Renal cortical epithelial cell (primary cell): ENCODE measurements at regions not wholly inside any gene's neighbourhood (a gene's known extent, or its start where the extent isn't known, plus 50 kb on each side); places are given as distances from the start of the nearest gene placed in this dataset.
A peak's percentile ranks its signal among the peaks of the same experiment; 100 is the strongest.

Experiments
- DNase-seq: peaks from one replicate; pipeline ENCODE4 v3.0.0-alpha.2; 2011; ENCODE audit warnings: low read depth

- DNase-seq: no peak
These were observed 297.9 kb downstream of the RDH14 start for GRCh38 chr2:18262601-18263000.

GRCh38 chr2:18253686-18254197, 306.7 kb downstream of the RDH14 start:
- peak; percentile 4 for DNase-seq

GRCh38 chr2:18251486-18251885, 309.0 kb downstream of the RDH14 start:
- no peak for DNase-seq

- DNase-seq: no peak
These were observed 313.0 kb downstream of the RDH14 start for GRCh38 chr2:18247282-18248110.

- no peak for DNase-seq
These were observed 315.1 kb downstream of the RDH14 start for GRCh38 chr2:18245375-18245774.

- no peak for DNase-seq
These were observed 315.6 kb downstream of the RDH14 start for GRCh38 chr2:18244845-18245244.

GRCh38 chr2:18243816-18244215, 316.6 kb downstream of the RDH14 start:
- DNase-seq: no peak

- no peak for DNase-seq
These were observed 317.7 kb downstream of the RDH14 start for GRCh38 chr2:18242716-18243115.

- no peak for DNase-seq
These were observed 322.2 kb downstream of the RDH14 start for GRCh38 chr2:18238209-18238608.

- DNase-seq: no peak
These were observed 323.2 kb downstream of the RDH14 start for GRCh38 chr2:18237298-18237697.

- peak; percentile 26 for DNase-seq
These were observed 327.6 kb downstream of the RDH14 start for GRCh38 chr2:18232731-18233438.

- DNase-seq: no peak
These were observed 329.8 kb downstream of the RDH14 start for GRCh38 chr2:18230668-18231067.

- DNase-seq: no peak
These were observed 340.8 kb downstream of the RDH14 start for GRCh38 chr2:18219676-18220075.

GRCh38 chr2:18218160-18218933, 339.9 kb downstream of the KCNS3 start:
- DNase-seq: no peak

- DNase-seq: peak; percentile 18
These were observed 336.5 kb downstream of the KCNS3 start for GRCh38 chr2:18214936-18215335.

- DNase-seq: no peak
These were observed 335.5 kb downstream of the KCNS3 start for GRCh38 chr2:18213986-18214385.

GRCh38 chr2:18209934-18210639, 331.6 kb downstream of the KCNS3 start:
- peak; percentile 23 for DNase-seq

- DNase-seq: no peak
These were observed 330.5 kb downstream of the KCNS3 start for GRCh38 chr2:18208956-18209355.

GRCh38 chr2:18200771-18201170, 322.3 kb downstream of the KCNS3 start:
- no peak for DNase-seq

GRCh38 chr2:18198677-18199076, 320.2 kb downstream of the KCNS3 start:
- DNase-seq: no peak

GRCh38 chr2:18194161-18194560, 315.7 kb downstream of the KCNS3 start:
- peak; percentile 34 for DNase-seq
